Large intestine (tissue), 3 donors: ENCODE measurements at regions not wholly inside any gene's neighbourhood (a gene's known extent, or its start where the extent isn't known, plus 50 kb on each side); places are given as distances from the start of the nearest gene placed in this dataset.
"Not testable (repeated sequence)": the region's sequence is repeated elsewhere in the genome, so short reads cannot be mapped to it uniquely, and the experiment has no call there.

Experiments used
- DNase-seq, 2 donors: peaks; one replicate each; pipeline versions ENCODE4 v3.0.0 to v3.0.0-alpha.2; 2013
- H3K27ac ChIP-seq: one replicate; pipeline ENCODE4 v1.5.1; 2013; ENCODE audit warnings: low read length
- H3K27me3 ChIP-seq: 2 replicates; pipeline ENCODE4 v1.6.1; 2013; ENCODE audit warnings: low read length; ENCODE audit not compliant: control insufficient read depth, insufficient read depth
- H3K36me3 ChIP-seq: 2 replicates; pipeline ENCODE4 v1.6.1; 2013; ENCODE audit warnings: low read length; ENCODE audit not compliant: control insufficient read depth, insufficient read depth
- H3K4me1 ChIP-seq: one replicate; pipeline ENCODE4 v1.6.1; 2013; ENCODE audit warnings: low read length; ENCODE audit not compliant: control insufficient read depth, insufficient read depth
- H3K4me3 ChIP-seq: one replicate; pipeline ENCODE4 v1.5.1; 2013; ENCODE audit warnings: low read length
- H3K9me3 ChIP-seq: one replicate; pipeline ENCODE4 v1.6.1; 2013; ENCODE audit warnings: mild to moderate bottlenecking, low read depth, low read length, moderate library complexity; ENCODE audit not compliant: control insufficient read depth
- WGBS: methylation state at CpG from one replicate; pipeline ENCODE4 v1.1.5; 2013; ENCODE audit warnings: low lambda C conversion rate; ENCODE audit not compliant: insufficient coverage; 5-methylcytosine and 5-hydroxymethylcytosine counted together

- no peak overlapping the region for H3K27ac ChIP-seq
- no peaks in the 10 kb centered on the region for H3K4me1 ChIP-seq
- no peak overlapping the region for H3K4me3 ChIP-seq
- H3K9me3 ChIP-seq: no peaks in the 10 kb centered on the region
- H3K36me3 ChIP-seq: no peaks in the 10 kb centered on the region
- no peak for DNase-seq
- H3K27me3 ChIP-seq: no peaks in the 10 kb centered on the region
Measured at GRCh38 chr5:32951003-32951402, 239.9 kb downstream of the NPR3 start.

GRCh38 chr5:32951878-32952277 lies 240.8 kb downstream of the NPR3 start:
- WGBS: 100% methylated on average over 1 of the region's 2 CpGs
- Histone ChIP-seq H3K27me3 (no peaks in the 10 kb centered on the region), H3K4me3 (no peak overlapping the region)

GRCh38 chr5:32952421-32952820 lies 241.3 kb downstream of the NPR3 start:
- 73% methylated on average over 2 of the region's 2 CpGs for WGBS
- not testable (repeated sequence) for H3K4me1 ChIP-seq, DNase-seq, H3K4me3 ChIP-seq, H3K36me3 ChIP-seq, H3K9me3 ChIP-seq, H3K27me3 ChIP-seq, H3K27ac ChIP-seq

More at GRCh38 chr5:32951878-32952277, 240.8 kb downstream of the NPR3 start:
- H3K4me1 ChIP-seq: no peaks in the 10 kb centered on the region
- no peaks in the 10 kb centered on the region for H3K9me3 ChIP-seq
- H3K36me3 ChIP-seq: no peaks in the 10 kb centered on the region
- DNase-seq: no peak
- H3K27ac ChIP-seq: no peak overlapping the region

- no peaks in the 10 kb centered on the region for H3K9me3 ChIP-seq
- H3K4me3 ChIP-seq: no peak overlapping the region
- no peak for DNase-seq
- no peaks in the 10 kb centered on the region for H3K36me3 ChIP-seq
- no peaks in the 10 kb centered on the region for H3K4me1 ChIP-seq
- no CpG with 5 or more reads among the region's 1 CpG for WGBS
- no peaks in the 10 kb centered on the region for H3K27me3 ChIP-seq
- H3K27ac ChIP-seq: no peak overlapping the region
Measured at GRCh38 chr5:32953694-32954093, 242.6 kb downstream of the NPR3 start.

GRCh38 chr5:32955814-32956213 lies 244.7 kb downstream of the NPR3 start:
- Histone ChIP-seq H3K36me3 (no peaks in the 10 kb centered on the region), H3K9me3 (no peaks in the 10 kb centered on the region), H3K27ac (no peak overlapping the region), H3K27me3 (no peaks in the 10 kb centered on the region), H3K4me1 (no peaks in the 10 kb centered on the region), H3K4me3 (no peak overlapping the region)
- no peak for DNase-seq
- no CpG with 5 or more reads among the region's 1 CpG for WGBS

GRCh38 chr5:32960340-32961058 lies 249.4 kb downstream of the NPR3 start:
- Histone ChIP-seq H3K4me3 (no peak overlapping the region), H3K9me3 (no peaks in the 10 kb centered on the region), H3K27ac (no peak overlapping the region), H3K4me1 (no peaks in the 10 kb centered on the region), H3K36me3 (no peaks in the 10 kb centered on the region), H3K27me3 (no peaks in the 10 kb centered on the region)
- WGBS: no CpG with 5 or more reads among the region's 2 CpGs
- no peak for DNase-seq

GRCh38 chr5:32961059-32961415 lies 249.9 kb downstream of the NPR3 start:
- H3K36me3 ChIP-seq: no peaks in the 10 kb centered on the region
- no peak for DNase-seq

GRCh38 chr5:32964261-32964660 lies 253.1 kb downstream of the NPR3 start:
- Histone ChIP-seq H3K4me1 (no peaks in the 10 kb centered on the region), H3K27ac (no peak overlapping the region), H3K36me3 (no peaks in the 10 kb centered on the region), H3K27me3 (no peaks in the 10 kb centered on the region), H3K9me3 (no peaks in the 10 kb centered on the region), H3K4me3 (no peak overlapping the region)
- DNase-seq: no peak
- 50% methylated on average over 1 of the region's 3 CpGs for WGBS

More at GRCh38 chr5:32961059-32961415, 249.9 kb downstream of the NPR3 start:
- Histone ChIP-seq H3K27ac (no peak overlapping the region), H3K9me3 (no peaks in the 10 kb centered on the region), H3K4me1 (no peaks in the 10 kb centered on the region), H3K27me3 (no peaks in the 10 kb centered on the region), H3K4me3 (no peak overlapping the region)
- no CpG with 5 or more reads among the region's 1 CpG for WGBS

GRCh38 chr5:32973646-32974045 lies 262.5 kb downstream of the NPR3 start:
- Histone ChIP-seq H3K27me3 (no peaks in the 10 kb centered on the region), H3K36me3 (no peaks in the 10 kb centered on the region), H3K4me1 (no peaks in the 10 kb centered on the region), H3K9me3 (no peaks in the 10 kb centered on the region), H3K27ac (no peak overlapping the region), H3K4me3 (no peak overlapping the region)
- no peak for DNase-seq

- DNase-seq: no peak
- Histone ChIP-seq H3K9me3 (no peaks in the 10 kb centered on the region), H3K4me3 (no peak overlapping the region), H3K36me3 (no peaks in the 10 kb centered on the region), H3K27me3 (no peaks in the 10 kb centered on the region), H3K27ac (no peak overlapping the region), H3K4me1 (no peaks in the 10 kb centered on the region)
- 71% methylated on average over 1 of the region's 1 CpG for WGBS
Measured at GRCh38 chr5:32975656-32976375, 264.7 kb downstream of the NPR3 start.

GRCh38 chr5:32981061-32981460 lies 269.9 kb downstream of the NPR3 start:
- H3K27me3 ChIP-seq: no peaks in the 10 kb centered on the region
- H3K36me3 ChIP-seq: no peaks in the 10 kb centered on the region
- H3K9me3 ChIP-seq: no peaks in the 10 kb centered on the region
- H3K4me1 ChIP-seq: no peaks in the 10 kb centered on the region
- DNase-seq: no peak
- H3K4me3 ChIP-seq: no peak overlapping the region
- no peak overlapping the region for H3K27ac ChIP-seq
